Inferior parietal cortex (tissue), 1 donor: ENCODE measurements at regions not wholly inside any gene's neighbourhood (a gene's known extent, or its start where the extent isn't known, plus 50 kb on each side); places are given as distances from the start of the nearest gene placed in this dataset.

Experiments used
- DNase-seq: peaks from one replicate; pipeline ENCODE4 v3.0.0-alpha.2; 2016; ENCODE audit errors: extremely low spot score

- DNase-seq = no peak
Measured at GRCh38 chr14:65352964-65353530, 59.5 kb upstream of the FUT8 start.

GRCh38 chr14:65354131-65354530, 58.4 kb upstream of the FUT8 start:
- DNase-seq = no peak

- DNase-seq = no peak
Measured at GRCh38 chr14:65354715-65355114, 57.8 kb upstream of the FUT8 start.

- no peak for DNase-seq
Measured at GRCh38 chr14:65356327-65356836, 56.1 kb upstream of the FUT8 start.

- no peak for DNase-seq
Measured at GRCh38 chr14:65357113-65357512, 55.4 kb upstream of the FUT8 start.

GRCh38 chr14:65357689-65358088, 54.8 kb upstream of the FUT8 start:
- no peak for DNase-seq

GRCh38 chr14:65359503-65359902, 53.0 kb upstream of the FUT8 start:
- peak; percentile 29 for DNase-seq

- DNase-seq = no peak
Measured at GRCh38 chr14:65360144-65360784, 52.3 kb upstream of the FUT8 start.

- DNase-seq = peak; percentile 68
Measured at GRCh38 chr14:65361920-65362319, 50.6 kb upstream of the FUT8 start.
